Superior temporal gyrus (tissue), 1 donor: ENCODE measurements at regions not wholly inside any gene's neighbourhood (a gene's known extent, or its start where the extent isn't known, plus 50 kb on each side); places are given as distances from the start of the nearest gene placed in this dataset.
"Not testable (repeated sequence)": the region's sequence is repeated elsewhere in the genome, so short reads cannot be mapped to it uniquely, and the experiment has no call there.

ENCODE experiments used
- DNase-seq: peaks from one replicate; pipeline ENCODE4 v3.0.0-alpha.2; 2016; ENCODE audit errors: extremely low spot score

DNA sequence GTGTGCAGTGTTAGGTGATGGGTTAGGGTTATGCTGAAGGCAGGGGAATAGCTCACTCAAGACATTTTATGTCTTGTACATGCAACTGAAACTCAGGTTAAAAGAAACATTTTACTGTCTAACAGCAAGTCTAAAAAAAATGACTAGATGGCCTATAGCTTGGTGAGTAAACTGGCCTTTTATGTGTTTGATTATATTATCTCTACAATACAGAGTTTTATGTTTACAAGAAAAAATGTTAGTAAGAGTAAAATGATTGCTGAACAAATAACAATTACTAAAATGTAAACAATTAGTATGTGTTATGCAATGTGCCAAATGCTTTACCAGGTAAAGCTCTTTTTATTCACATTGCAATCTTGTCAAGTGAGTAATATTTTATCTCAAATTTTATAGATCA is 1039.6 kb downstream of the ROBO2 start:
- DNase-seq: no peak

- DNase-seq: no peak
Observed at GRCh38 chr3:78086150-78086549, 1046.3 kb downstream of the ROBO2 start.

- no peak for DNase-seq
Observed at GRCh38 chr3:78087134-78087533, 1047.2 kb downstream of the ROBO2 start.

GRCh38 chr3:78088006-78088405 is 1048.1 kb downstream of the ROBO2 start:
- DNase-seq: no peak

DNA sequence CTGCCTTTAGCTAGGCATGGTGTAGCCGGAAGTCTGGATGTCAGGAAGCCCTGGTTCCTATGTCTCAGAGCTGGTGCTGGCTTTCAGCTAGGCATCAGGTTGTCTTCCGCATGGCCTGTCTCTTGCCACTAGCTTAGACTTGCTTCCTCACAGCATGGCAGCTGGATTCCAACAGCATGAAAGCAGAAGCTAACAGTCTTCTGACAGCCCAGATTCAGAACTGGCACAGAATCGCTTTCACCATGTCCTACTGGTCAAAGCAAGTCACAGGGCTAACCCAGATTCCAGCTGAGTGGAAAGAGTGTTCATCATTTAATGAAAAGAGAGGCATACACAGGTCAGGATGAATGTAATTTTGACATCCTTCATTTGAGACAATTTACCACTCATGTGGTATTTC is 1050.5 kb downstream of the ROBO2 start:
- no peak for DNase-seq

GRCh38 chr3:78091478-78092119 is 1051.7 kb downstream of the ROBO2 start:
- DNase-seq: no peak

DNA sequence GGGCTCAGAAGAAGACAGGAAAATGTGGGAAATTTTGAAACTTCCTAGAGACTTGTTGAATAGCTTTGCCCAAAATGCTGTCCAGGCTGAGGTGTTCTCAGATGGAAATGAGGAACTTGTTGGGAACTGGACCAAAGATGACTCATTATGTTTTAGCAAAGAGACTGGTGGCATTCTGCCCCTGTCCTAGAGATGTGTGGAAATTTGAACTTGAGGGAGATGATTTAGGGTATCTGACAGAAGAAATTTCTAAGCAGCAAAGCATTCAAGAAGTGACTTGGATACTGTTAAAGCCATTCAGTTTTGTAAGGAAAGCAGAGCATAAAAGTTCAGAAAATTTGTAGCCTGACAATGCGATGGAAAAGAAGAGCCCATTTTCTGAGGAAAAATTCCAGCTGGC is 1052.7 kb downstream of the ROBO2 start:
- DNase-seq: not testable (repeated sequence)

- DNase-seq: no peak
Observed at GRCh38 chr3:78096488-78097255, 1056.8 kb downstream of the ROBO2 start.

- no peak for DNase-seq
Observed at GRCh38 chr3:78098367-78098766, 1058.5 kb downstream of the ROBO2 start.

DNA sequence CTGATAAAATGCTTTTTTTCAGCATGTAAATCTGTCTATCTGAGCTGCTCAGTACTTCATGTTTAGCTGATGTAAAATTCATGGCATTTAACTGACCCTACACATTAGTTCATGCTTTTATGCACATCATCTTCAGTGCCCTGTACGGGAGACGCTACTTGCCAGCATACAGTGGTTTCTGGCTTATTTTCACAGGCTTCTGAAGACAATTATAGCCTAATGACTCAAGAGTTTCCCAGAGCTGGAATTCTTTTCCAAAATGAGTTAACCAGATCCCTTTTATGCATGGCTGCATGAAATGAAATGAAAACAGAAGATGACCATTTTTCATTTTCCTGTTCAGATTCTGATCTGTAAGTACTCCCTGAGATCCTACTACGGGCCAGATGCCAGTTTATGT is 1061.5 kb downstream of the ROBO2 start:
- DNase-seq: no peak

DNA sequence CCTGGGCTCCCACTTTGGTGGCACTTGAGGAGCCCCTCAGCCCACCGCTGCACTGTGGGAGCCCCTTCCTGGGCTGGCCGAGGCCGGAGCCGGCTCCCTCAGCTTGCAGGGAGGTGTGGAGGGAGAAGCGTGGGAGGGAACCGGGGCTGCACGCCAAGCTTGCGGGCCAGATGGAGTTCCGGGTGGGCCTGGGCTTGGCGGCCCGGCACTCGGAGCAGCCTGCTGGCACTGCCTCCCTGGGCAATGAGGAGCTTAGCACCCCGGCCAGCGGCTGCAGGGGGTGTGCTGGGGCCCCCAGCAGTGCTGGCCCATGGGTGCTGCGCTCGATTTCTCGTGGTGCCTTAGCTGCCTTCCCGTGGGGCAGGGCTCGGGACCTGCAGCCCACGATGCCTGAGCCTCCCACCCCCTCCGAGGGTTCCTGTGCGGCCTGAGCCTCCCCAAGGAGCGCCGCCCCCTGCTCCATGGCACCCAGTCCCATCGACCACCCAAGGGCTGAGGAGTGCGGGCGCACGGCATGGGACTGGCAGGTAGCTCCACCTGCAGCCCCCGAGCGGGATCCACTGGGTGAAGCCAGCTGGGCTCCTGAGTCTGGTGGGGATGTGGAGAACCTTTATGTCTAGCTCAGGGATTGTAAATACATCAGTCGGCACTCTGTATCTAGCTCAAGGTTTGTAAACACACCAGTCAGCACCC is 1068.5 kb downstream of the ROBO2 start:
- not testable (repeated sequence) for DNase-seq

DNA sequence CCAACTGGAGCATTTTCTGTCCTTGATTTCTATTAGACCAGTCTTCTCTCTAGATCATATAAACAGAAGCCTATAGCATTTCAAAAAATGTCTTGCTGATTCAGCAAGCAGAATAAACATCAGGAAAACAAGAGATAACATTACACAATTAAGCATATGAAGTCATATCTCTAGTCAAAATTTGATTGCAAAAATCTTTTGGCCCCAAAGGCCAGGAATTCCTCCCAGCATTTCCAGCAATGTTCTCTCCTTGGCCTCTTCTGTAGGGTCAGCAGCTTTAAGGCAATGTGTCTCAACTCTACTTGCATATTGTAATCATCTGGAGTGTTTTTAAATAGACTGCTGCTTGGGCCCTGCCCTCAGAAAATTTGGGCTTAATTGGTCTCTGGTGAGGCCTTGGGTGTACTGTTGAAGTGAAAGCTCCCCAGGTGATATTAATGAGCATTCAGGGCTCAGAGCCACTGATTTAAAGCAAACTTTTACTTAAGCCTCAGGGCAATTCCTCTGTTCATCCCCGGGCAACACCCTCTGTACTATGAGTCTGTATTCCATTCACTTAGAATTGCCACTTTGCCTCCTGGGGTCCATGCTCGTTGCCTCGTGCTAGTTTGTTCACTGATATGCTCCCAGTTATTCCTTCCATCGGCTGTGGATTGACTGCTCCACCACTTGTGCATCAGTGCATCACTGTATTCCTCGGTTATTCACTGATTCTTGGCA is 1072.6 kb downstream of the ROBO2 start:
- no peak for DNase-seq

GRCh38 chr3:78115983-78116382 is 1076.1 kb downstream of the ROBO2 start:
- no peak for DNase-seq

GRCh38 chr3:78116874-78117273 is 1077.0 kb downstream of the ROBO2 start:
- DNase-seq: no peak

DNA sequence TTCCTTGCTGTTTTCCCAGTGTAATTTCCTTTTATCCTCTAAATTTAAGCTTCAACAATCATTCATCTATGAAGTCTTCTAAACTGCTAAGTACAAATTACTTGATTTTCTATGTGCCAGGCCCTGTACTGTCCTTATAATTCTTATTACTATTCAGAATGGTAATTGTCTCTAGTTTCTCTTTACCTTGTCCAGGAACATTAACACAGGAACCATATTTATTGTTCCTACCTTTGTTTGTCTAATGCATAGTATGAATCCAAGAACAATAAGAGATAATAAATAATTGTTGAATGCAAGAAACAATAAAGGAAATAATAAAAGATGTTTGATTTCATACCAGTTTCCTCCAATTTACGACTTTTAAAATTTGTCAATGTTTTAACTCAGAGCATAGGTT is 1083.2 kb downstream of the ROBO2 start:
- no peak for DNase-seq

DNA sequence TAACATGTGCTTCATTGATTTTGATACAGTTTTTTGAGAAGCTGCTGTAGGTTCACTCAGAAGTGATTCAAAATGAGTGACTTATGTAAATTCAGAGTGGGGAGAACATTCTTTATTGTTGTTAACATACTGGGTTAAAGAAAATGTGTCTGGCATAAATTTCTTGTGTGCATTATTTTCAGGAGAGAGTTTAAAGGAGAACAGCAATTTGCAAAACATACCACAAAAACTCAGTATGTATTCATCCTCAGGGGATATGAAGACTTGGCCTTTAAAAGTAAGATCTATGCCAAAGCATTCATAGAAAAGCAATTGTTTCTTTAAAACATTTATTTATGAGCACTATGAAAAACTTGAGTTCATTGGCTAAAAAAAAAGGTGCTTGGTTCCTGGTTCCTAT is 1089.8 kb downstream of the ROBO2 start:
- DNase-seq: no peak

- DNase-seq: no peak
Observed at GRCh38 chr3:78130741-78131290, 1090.9 kb downstream of the ROBO2 start.

DNA sequence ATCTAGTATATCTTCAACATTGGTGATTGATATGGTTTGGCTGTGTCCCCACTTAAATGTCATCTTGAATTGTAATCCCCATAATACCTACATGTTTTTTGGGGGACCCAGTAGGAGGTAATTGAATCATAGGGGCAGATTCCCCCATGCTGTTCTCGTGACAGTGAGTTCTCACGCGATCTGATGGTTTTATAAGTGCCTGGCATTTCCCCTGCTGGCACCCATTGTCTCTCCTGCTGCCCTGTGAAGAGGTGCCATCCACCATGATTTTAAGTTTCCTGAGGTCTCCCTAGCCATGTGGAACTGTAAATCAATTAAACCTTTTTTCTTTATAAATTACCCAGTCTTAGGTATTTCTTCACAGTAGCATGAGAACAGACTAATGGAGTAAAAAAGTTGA is 1094.6 kb downstream of the ROBO2 start:
- no peak for DNase-seq

- no peak for DNase-seq
Observed at GRCh38 chr3:78139166-78139565, 1099.3 kb downstream of the ROBO2 start.

GRCh38 chr3:78140274-78140673 is 1100.4 kb downstream of the ROBO2 start:
- no peak for DNase-seq

DNA sequence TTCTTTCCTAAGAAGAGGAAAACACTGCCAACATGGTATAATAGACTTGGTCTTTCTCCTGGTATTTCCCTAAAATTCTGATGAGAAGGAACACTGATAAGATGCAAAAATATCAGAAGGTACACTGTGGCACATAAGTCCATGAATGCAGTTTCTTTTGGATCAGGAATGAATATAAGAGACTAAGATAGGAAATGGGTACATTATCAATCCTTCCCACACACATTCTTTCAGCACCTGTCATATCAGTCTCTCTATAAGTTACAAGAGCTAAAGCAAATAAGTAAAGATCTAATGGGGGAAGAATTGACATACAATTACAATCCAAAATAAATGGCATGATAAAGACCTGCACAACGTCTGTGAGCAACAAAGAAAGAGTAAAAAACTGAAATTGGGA is 1101.0 kb downstream of the ROBO2 start:
- no peak for DNase-seq

DNA sequence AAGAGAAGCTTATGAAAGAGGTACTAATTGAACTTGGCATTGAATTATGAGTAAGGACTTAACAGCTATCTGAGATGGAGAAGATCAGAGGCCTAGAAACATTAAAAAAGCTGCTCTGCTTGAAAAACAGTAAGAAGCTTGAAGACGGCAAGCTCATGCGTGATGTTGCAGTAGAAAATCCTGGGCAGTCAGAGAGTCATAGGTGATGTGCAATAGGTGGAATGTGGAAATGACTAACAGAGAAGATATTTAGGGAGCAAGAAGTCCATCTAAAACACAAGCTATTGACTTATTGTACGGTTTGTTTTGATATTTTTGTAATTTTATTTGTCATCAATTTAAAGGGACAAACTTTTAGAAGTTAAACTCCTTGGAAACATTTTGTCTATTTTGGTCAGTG is 1101.4 kb downstream of the ROBO2 start:
- no peak for DNase-seq
